NCI-H2227 treated with DMSO at 0.1 percent for 48 hours (cell line): ENCODE measurements at regions not wholly inside any gene's neighbourhood (a gene's known extent, or its start where the extent isn't known, plus 50 kb on each side); places are given as distances from the start of the nearest gene placed in this dataset.
"Not testable (repeated sequence)": the region's sequence is repeated elsewhere in the genome, so short reads cannot be mapped to it uniquely, and the experiment has no call there.

Experiments used
- DNase-seq: peaks from one replicate; lab custom pipeline; 2025; lab: John Stamatoyannopoulos, UW

- DNase-seq = no peak
Observed at GRCh38 chr4:34891892-34892291, 1352.4 kb downstream of the ARAP2 start.

GRCh38 chr4:34893382-34893781, 1350.9 kb downstream of the ARAP2 start:
- DNase-seq = no peak

- no peak for DNase-seq
Observed at GRCh38 chr4:34920032-34920431, 1324.3 kb downstream of the ARAP2 start.

- no peak for DNase-seq
Observed at GRCh38 chr4:34921391-34921790, 1322.9 kb downstream of the ARAP2 start.

GRCh38 chr4:34922325-34922724, 1322.0 kb downstream of the ARAP2 start:
- no peak for DNase-seq

GRCh38 chr4:34932591-34932990, 1311.7 kb downstream of the ARAP2 start:
- no peak for DNase-seq

GRCh38 chr4:34935739-34936138, 1308.6 kb downstream of the ARAP2 start:
- no peak for DNase-seq

- no peak for DNase-seq
Observed at GRCh38 chr4:34939073-34939472, 1305.2 kb downstream of the ARAP2 start.

DNA sequence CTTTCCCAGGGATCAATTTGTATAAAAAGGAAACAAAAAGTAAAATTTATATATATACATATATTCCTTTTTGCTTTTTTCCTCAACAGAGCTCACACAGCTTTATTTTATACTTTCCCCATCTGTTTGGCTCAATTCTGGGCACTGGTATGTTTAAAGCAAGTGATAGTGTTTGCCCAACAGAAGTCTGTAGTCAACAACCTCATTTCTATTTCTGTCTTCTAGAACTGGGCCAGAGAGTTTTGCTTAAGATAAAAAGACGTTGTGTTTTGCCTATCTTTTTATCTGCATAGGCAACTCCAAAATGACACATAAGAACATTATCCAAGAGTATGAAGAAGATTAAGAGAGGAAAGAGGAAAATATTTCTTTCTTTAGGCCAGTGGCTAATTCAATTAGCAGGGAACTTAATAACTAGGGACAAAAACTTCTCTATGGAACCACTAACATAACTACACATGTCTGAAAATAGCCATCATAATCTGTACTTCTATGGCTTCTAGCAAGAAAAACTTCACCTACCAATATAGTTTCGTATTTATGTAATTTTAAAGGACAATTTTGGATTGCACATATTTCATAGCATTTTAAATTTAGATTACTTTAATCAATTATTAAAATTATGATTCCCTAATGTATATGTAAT, 1300.5 kb downstream of the ARAP2 start:
- no peak for DNase-seq

DNA sequence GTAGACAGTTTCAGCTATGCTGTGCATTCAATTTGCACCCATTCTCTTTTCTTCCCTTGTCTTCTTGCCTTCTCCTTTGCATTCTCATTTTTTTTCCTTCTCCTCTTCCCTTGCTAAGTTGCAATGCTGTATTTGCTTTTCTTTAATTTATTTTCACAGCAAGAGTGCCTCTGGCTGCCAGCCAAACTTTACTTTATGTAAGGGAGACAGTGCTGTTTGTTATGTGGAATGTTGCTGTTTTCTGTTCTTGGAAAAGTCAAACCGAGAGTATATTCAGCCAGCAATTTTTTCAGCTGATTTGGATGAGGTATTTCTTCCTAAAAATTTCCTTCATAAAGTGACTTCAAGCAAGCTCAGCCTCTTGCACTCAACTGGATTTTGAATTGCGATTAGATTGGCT, 1293.4 kb downstream of the ARAP2 start:
- no peak for DNase-seq

DNA sequence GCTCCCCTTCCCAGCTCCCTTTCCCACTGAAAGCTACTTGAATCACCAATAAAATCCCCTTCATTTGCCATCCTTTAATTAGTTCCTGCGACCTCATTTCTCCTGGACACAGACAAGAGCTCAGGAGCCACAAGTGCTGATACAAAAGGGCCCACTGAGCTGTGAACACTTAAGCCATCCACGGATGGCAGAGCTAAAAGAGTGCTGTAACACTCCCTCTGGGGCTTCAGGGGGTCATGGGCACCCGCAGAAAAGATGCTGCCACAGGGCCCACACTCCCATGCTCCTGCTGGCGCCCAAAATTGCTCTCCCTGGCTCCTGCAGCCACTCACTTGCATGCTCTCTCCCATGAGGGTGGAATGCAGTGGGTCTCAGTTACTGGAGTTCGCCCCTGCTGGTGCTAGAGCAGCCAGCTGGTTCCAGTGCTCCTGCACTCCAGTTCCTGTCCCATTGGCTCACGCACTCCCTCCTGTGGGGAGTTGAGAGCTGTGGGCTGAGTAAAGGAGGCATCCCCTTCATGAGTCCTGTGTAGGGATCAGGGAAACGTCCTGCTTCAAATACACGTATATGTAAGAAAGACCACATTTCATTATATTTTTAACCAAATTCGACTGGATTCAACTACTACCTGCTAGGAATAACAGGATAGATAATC, 1291.0 kb downstream of the ARAP2 start:
- DNase-seq = no peak

DNA sequence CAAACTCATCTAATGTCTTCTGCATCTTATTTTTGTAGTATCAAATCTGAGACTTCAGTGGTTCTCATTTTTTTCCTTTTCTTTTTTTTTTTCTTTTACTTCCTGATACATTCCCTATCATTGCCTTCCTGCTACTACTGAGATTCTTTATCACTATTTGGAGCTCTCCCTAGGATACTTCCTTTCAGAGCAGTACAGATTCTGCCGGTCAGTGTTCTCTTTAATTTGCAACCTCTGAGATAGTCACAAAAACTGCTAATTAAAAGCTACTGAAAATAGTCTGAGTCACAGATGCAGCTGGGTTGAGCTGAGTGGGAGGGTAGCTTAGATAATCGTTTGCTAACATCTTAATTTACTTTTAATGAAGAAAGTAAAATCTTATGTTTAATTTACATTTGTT, 1279.7 kb downstream of the ARAP2 start:
- no peak for DNase-seq

DNA sequence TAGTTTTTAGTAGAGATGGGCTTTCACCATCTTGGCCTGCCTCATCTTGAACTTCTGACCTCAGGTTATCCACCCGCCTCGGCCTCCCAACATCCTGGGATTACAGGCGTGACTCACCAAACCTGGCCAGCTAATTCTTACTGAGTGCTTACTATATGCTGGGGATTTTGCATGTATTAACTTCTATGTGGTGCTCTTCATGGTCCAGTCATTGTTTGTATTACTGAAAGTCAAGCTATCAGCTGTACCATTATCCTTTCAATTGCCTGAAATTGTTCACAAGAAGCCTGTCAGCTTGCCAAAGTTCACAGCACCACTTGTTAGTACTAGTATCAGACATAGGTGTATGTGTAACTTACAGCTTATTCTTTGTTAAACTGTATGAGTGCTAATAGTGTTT, 1272.1 kb downstream of the ARAP2 start:
- no peak for DNase-seq

DNA sequence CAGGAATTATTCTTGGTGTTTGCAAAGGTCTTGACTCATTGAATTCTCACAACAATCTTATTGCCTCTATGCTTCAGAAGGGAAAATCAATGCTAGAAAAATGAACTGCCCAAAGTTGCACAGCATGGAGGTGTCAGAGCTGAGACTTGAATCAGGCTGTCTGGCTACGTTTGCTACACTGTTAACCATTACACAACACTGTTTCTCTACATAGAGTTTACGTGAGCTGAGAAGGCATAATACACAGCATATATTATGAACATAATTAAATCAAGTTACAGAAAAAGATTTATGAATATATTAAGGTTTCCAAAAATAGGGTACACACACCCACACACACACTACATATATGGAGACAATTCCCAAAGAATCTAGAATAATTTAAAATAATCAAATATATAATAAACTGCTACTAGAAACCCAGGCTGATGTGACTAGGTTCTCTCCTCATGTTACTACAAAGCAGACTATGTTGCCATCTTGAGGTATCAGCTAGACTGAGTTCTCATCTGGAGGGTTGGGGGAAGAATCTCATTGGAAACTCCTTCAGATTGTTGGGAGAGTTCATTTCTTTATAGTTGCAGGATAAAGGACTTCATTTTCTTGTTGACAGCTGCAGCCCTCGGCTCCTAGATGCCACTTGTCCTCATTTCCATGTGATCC, 1270.5 kb downstream of the ARAP2 start:
- DNase-seq = no peak

- no peak for DNase-seq
Observed at GRCh38 chr4:34974313-34974680, 1270.0 kb downstream of the ARAP2 start.

DNA sequence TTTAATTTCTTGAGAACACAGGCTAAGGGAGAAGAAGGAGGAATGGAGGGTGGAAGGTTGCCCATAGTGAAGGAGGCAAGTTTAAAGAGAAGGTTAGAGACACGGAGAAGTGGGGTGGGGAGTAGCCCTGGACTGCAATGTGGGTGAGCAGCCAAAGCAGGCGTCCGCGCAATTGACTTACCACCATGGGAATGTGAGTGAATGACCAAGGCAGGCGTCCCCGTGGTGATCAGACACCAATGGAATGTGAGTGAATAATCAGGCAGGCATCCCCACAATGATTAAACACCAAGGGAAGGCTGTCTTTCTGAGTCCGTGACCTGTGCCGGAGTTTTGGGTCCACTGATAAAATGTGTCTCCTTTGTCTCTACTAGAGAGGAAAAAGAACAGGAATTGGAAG, 1223.1 kb downstream of the ARAP2 start:
- DNase-seq = not testable (repeated sequence)

- no peak for DNase-seq
Observed at GRCh38 chr4:35025152-35025834, 1219.0 kb downstream of the ARAP2 start.

DNA sequence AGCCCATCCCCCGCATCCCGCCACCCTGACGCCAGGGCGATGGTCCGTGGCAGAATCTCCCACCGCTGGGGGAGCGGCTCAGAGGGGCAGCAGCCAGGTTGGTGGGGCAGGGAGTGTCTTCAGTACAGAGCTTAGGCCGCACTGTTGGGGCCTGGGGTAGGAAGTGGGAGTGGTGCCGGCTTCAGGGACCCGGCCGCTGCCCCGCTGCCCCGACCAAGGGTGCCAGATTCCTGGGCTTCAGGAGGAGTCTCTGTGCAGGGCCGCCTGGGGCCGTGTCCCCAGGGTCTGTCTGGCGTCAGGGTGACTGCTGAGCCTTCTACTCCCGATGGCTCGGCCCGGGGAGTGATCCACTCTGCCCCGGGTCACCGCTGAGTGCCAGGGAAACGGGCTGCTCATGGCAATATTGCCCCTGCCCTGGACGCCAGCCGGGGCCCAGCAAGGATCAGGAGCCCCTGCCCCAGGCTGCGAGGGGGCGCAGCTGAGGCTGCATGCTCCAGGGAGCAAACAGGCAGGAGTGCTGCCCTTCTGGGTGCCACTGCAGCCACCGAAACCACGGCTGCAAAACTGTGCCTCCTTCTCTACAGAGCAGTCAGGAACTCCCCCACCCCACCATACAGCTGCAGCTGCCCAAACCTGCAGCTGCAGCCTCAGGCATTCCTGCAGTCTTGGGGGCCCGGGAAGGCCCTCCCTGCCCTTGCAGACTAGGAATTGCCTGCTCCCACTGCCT, 1206.1 kb downstream of the ARAP2 start:
- DNase-seq = no peak

DNA sequence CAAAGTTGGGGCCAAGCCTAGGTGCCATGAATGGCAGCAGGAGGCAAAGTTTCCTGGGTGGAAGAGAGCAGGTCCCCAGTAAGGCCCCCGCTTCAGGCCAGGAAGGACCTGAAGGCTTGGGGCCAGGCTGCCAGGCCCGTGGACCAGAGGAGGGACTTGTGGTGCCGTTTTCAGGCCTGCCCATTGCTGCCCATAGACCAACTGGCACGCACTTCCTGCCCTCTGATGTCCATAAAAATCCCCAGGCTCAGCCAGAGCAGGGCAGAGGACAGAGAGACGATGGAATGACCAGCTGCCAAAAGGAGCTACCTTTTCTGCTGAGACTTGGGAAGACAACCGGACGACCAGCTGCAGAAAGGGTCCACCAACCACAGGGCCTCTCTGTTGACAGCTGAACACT, 1205.5 kb downstream of the ARAP2 start:
- no peak for DNase-seq

GRCh38 chr4:35052546-35052945, 1191.8 kb downstream of the ARAP2 start:
- DNase-seq = no peak

- DNase-seq = no peak
Observed at GRCh38 chr4:35063031-35063570, 1181.2 kb downstream of the ARAP2 start.

GRCh38 chr4:35066406-35066805, 1177.9 kb downstream of the ARAP2 start:
- DNase-seq = no peak
